Left renal cortex interstitium (tissue), 4 donors: ENCODE measurements at regions not wholly inside any gene's neighbourhood (a gene's known extent, or its start where the extent isn't known, plus 50 kb on each side); places are given as distances from the start of the nearest gene placed in this dataset.

ENCODE experiments used
- DNase-seq, 4 donors: peaks; one replicate each; pipeline ENCODE4 v3.0.0-alpha.2; 2013; ENCODE audit warnings: low read depth in 4 of 4, low spot score in 2 of 4, missing footprints in 1 of 4

DNA sequence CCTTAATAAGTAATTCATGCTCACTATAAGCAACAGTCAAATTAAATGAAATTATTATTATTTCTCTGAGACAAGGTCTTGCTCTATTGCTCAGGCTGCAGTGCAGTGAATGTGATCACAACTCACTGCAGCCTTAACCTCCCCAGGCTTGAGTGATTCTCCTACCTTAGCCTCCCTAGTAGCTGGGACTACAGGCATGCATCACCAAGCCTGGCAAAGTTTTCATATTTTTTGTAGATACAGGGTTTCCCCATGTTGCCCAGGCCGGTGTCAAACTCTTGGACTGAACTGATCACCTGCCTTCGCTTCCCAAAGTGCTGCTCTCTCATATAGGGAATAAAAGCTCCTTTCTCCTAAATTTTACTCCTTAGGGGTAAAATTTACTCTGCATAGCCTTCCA is 74.9 kb upstream of the GAREM1 start:
- no peak for DNase-seq

- no peak for DNase-seq
These were observed 73.4 kb upstream of the GAREM1 start for GRCh38 chr18:32544088-32544487.

DNA sequence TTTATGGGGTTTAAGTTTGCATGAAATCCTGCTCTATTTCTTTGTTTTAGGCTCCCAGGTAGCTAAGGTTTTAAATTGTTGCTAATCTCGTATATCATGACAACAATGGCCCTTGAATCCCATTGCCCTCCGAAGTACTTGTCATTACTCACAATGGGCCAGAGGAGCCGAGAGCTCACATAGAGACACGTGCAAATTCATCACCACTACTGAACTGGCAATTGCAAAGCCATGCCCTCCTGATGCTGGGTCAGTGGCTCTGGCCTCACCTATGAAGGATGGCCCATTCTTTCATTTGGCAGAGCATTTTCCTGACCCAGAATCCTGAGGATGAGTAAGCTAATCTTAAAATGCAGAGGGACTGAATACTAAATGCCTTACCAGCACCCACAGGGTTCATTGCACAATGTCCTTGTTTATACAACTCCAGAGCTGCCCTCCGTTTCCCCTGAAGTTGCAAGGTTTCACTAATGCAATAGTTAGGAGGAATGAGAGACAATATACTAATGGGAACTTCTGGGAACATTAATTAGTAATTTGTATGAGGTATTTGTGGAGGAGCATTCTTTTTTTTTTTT is 71.6 kb upstream of the GAREM1 start:
- no peak for DNase-seq

- DNase-seq: no peak
These were observed 60.4 kb upstream of the GAREM1 start for GRCh38 chr18:32530947-32531651.

DNA sequence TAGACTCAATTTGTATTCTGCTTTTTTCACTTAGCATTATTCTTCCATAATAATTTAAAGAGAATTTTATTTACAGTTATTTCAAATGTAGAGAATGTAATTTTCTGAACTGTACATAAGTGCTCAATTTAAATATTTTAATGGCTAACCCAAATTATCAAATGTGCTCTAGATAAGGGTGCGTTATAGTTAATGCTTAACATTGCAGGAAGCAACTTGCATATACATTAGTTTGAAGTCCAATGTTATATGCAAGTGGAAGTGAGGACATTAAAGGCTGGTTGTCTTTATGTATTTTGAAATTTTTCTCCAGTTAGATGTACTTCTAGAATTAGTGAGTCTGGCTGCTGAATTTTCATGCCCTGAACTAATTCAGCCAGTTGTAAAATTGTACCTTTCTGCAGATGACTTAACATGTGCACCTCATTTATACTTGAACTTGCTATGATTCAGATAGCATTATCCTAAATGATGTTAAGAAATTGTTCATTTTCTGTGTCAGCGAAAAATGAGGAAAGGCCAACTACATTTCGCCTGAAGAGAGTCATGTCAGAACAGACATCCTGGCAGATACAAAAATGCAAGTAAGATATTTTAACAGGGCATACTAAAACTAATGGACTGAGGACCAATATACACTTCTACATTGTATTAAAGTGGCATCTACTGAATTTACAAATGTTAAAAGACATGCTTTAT is 59.2 kb upstream of the GAREM1 start:
- no peak for DNase-seq

DNA sequence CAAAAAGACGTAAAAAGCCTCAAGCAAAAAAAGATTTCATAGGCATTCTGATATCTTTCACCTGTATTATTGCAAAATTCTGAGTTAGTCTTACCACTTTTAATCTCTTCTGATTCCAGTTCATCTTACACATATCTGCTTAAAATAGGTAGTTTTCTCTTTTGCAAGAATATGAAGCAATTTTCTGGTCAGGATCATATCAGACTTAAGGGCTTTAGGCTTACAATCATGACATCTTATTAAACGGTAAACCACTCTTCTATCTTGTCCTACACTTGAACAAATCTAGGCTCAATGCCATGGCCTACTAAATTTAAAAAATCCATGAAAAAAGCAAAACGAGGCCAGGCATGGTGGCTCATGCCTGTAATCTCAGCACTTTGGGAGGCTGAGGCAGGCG is 50.1 kb upstream of the GAREM1 start:
- no peak for DNase-seq
